D721Med (cell line): ENCODE measurements at regions not wholly inside any gene's neighbourhood (a gene's known extent, or its start where the extent isn't known, plus 50 kb on each side); places are given as distances from the start of the nearest gene placed in this dataset.

Source experiments
- DNase-seq: peaks from one replicate; pipeline ENCODE4 v3.0.0; 2011; ENCODE audit warnings: low spot score; ENCODE audit not compliant: insufficient read length
- FAIRE-seq: peaks from 2 replicates; lab custom pipeline; 2011; peaks lifted over from hg19 to GRCh38; lab: Jason Lieb, UNC
- CTCF ChIP-seq: IDR thresholded peaks from 2 replicates; pipeline ENCODE4 v1.5.1; 2012; ENCODE audit warnings: mild to moderate bottlenecking, control low read depth; ENCODE audit not compliant: insufficient read depth; ENCODE audit errors: missing control alignments

GRCh38 chr2:8544786-8545694 is 136.8 kb upstream of the ID2 start:
- DNase-seq (no peak), FAIRE-seq (no peak)
- TF ChIP-seq CTCF: no peak

GRCh38 chr2:8545695-8546611 is 135.9 kb upstream of the ID2 start:
- no peak for DNase-seq
- no peak for FAIRE-seq
- TF ChIP-seq CTCF: no peak

- FAIRE-seq (no peak), DNase-seq (no peak)
- no peak for TF ChIP-seq CTCF
These were observed 135.1 kb upstream of the ID2 start for GRCh38 chr2:8546612-8547283.

DNA sequence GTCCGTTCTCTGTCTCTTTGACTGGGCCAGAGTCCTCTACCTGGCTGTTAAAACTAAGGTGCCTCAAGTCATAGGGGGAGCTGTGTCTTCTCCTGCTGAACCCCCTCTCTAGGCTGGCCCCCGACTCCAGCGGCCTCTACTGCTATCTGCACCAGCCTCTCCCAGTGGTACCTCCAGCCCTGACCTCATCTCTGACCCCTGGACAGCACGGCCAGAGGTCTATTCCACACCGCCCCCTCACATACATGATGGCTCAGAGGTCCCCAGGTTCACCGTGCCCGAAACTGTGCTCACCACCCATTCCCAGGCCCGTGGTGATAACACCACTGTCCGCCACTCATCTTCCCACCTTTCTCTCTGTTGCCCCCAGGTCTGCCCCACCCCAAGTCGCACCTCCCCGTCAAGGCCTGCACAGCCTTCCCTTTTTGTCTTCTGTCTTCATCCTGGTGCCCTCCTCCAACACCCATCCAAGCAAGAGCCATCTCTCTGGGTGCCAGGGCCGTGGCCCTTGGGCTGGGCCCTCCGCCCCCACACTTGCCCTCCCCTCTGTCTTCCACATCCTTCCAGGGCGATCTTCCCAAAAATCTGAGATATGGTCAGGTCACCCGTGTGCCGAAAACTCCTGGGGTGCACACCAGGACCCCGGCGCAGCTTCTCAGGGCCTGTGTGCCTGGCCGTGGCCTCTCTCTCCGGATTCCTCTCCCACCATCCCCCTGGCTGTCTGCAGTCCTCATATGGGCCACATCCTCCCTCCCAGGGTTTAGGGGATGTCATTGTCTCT is 134.4 kb upstream of the ID2 start:
- DNase-seq (no peak), FAIRE-seq (no peak)
- no peak for TF ChIP-seq CTCF

GRCh38 chr2:8548065-8548618 is 133.7 kb upstream of the ID2 start:
- no peak for DNase-seq
- FAIRE-seq: no peak
- no peak for TF ChIP-seq CTCF

DNA sequence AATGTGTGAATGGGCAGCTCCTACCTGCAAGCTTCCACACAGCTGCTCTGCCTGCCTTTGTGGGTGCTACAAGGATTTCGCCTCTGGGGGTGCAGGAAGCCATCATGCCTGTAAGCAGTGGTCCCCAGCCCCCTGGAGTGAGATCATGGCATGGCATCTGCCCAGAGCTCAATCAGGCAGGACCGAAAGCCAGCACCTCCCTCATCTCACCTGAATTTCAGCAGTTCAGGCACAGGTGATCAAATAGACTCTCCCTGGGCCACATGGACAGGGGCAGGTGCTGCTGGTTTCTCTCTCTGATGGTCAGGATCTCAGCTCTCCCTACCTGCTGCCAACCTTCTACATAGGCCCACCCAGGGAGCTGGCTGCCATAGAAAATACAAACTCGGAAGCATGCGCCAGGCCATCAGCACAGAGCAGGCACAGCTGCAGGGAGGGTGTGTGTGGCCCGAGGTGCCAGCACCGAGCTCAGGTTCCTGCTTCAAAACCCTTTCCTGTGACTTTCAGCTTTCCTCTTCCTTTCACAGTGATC is 133.2 kb upstream of the ID2 start:
- DNase-seq (no peak), FAIRE-seq (no peak)
- TF ChIP-seq CTCF: no peak
